GM12878 (cell line): ENCODE measurements at regions not wholly inside any gene's neighbourhood (a gene's known extent, or its start where the extent isn't known, plus 50 kb on each side); places are given as distances from the start of the nearest gene placed in this dataset.

Experiments used
- HCFC1 ChIP-seq: fragments of 150-350 bp; IDR thresholded peaks from 2 replicates; pipeline ENCODE4 v1.6.1; 2014; ENCODE audit warnings: low read length
- TF ChIP-seq, protein P1 (sequence below), 3 experiments: IDR thresholded peaks in 2 of 3; conservative IDR thresholded peaks in 1 of 3; 2 replicates each; pipeline ENCODE4 v1.5.1; 2011; ENCODE audit warnings: low read depth in 3 of 3, low read length in 3 of 3, mild to moderate bottlenecking in 3 of 3, control low read depth in 2 of 3, moderate library complexity in 2 of 3, inconsistent platforms in 1 of 3, mixed read lengths in 1 of 3; ENCODE audit not compliant: control insufficient read depth in 2 of 3, insufficient read depth in 1 of 3; ENCODE audit errors: extremely low read depth in 1 of 3

DNA sequence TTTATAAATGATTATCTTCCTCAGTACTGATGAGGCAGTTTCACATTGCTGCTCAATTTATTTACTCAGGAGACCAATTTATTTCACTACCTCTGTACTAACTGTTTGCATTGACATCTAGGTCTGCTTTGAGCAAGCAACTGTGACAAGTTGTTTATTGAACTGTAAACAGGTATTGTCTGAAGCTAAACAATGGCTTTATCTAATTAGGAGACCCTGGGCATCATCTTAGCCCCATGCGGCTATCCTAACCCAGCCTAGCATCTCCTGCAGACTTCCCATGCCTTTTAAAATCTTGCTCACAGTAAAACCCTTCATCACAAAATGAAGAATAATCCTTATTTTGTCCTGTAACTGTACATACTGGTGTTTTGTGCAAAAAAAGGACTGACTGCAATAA, 348.2 kb downstream of the RWDD3 start:
- TF ChIP-seq HCFC1: no peak
- TF ChIP-seq, protein P1, sequence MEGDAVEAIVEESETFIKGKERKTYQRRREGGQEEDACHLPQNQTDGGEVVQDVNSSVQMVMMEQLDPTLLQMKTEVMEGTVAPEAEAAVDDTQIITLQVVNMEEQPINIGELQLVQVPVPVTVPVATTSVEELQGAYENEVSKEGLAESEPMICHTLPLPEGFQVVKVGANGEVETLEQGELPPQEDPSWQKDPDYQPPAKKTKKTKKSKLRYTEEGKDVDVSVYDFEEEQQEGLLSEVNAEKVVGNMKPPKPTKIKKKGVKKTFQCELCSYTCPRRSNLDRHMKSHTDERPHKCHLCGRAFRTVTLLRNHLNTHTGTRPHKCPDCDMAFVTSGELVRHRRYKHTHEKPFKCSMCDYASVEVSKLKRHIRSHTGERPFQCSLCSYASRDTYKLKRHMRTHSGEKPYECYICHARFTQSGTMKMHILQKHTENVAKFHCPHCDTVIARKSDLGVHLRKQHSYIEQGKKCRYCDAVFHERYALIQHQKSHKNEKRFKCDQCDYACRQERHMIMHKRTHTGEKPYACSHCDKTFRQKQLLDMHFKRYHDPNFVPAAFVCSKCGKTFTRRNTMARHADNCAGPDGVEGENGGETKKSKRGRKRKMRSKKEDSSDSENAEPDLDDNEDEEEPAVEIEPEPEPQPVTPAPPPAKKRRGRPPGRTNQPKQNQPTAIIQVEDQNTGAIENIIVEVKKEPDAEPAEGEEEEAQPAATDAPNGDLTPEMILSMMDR (IDR thresholded peaks at IDR 0.05 in 2 of 3, conservative IDR thresholded peaks at IDR 0.05 in 1 of 3; ENCODE audit: control insufficient read depth in 2 of 3, extremely low read depth in 1 of 3, insufficient read depth in 1 of 3, low read depth in 3 of 3, low read length in 3 of 3): no peak
